ENCODE measurements at regions not wholly inside any gene's neighbourhood (a gene's known extent, or its start where the extent isn't known, plus 50 kb on each side); places are given as distances from the start of the nearest gene placed in this dataset.
"Not testable (repeated sequence)": the region's sequence is repeated elsewhere in the genome, so short reads cannot be mapped to it uniquely, and the experiment has no call there.

- no peak for DNase-seq (ENCODE audit: low spot score)
Measured at GRCh38 chr4:131411393-131411792, 1737.7 kb upstream of the PCDH10 start.

GRCh38 chr4:131419147-131419546 is 1729.9 kb upstream of the PCDH10 start:
- no peak for DNase-seq (ENCODE audit: low spot score)

- DNase-seq (ENCODE audit: low spot score), result no peak
Measured at GRCh38 chr4:131426023-131426758, 1722.9 kb upstream of the PCDH10 start.

- DNase-seq (ENCODE audit: low spot score), result no peak
Measured at GRCh38 chr4:131427000-131427399, 1722.1 kb upstream of the PCDH10 start.

GRCh38 chr4:131430302-131430701 is 1718.8 kb upstream of the PCDH10 start:
- no peak for DNase-seq (ENCODE audit: low spot score)

- DNase-seq (ENCODE audit: low spot score), result no peak
Measured at GRCh38 chr4:131441004-131441688, 1707.9 kb upstream of the PCDH10 start.

GRCh38 chr4:131447883-131448282 is 1701.2 kb upstream of the PCDH10 start:
- DNase-seq (ENCODE audit: low spot score), result no peak

GRCh38 chr4:131450572-131451209 is 1698.4 kb upstream of the PCDH10 start:
- DNase-seq (ENCODE audit: low spot score), result no peak

- no peak for DNase-seq (ENCODE audit: low spot score)
Measured at GRCh38 chr4:131459430-131460101, 1689.5 kb upstream of the PCDH10 start.

GRCh38 chr4:131470360-131470759 is 1678.7 kb upstream of the PCDH10 start:
- DNase-seq (ENCODE audit: low spot score), result no peak

GRCh38 chr4:131488772-131489171 is 1660.3 kb upstream of the PCDH10 start:
- DNase-seq (ENCODE audit: low spot score), result no peak

GRCh38 chr4:131496211-131496610 is 1652.9 kb upstream of the PCDH10 start:
- not testable (repeated sequence) for DNase-seq (ENCODE audit: low spot score)

GRCh38 chr4:131499141-131499873 is 1649.8 kb upstream of the PCDH10 start:
- no peak for DNase-seq (ENCODE audit: low spot score)

- no peak for DNase-seq (ENCODE audit: low spot score)
Measured at GRCh38 chr4:131509521-131509920, 1639.6 kb upstream of the PCDH10 start.

- DNase-seq (ENCODE audit: low spot score), result no peak
Measured at GRCh38 chr4:131526686-131527085, 1622.4 kb upstream of the PCDH10 start.

- DNase-seq (ENCODE audit: low spot score), result no peak
Measured at GRCh38 chr4:131531087-131531486, 1618.0 kb upstream of the PCDH10 start.

GRCh38 chr4:131534944-131535645 is 1614.0 kb upstream of the PCDH10 start:
- DNase-seq (ENCODE audit: low spot score), result no peak

GRCh38 chr4:131540256-131540655 is 1608.8 kb upstream of the PCDH10 start:
- DNase-seq (ENCODE audit: low spot score), result no peak

GRCh38 chr4:131547506-131547981 is 1601.5 kb upstream of the PCDH10 start:
- DNase-seq (ENCODE audit: low spot score), result no peak

GRCh38 chr4:131551306-131551705 is 1597.8 kb upstream of the PCDH10 start:
- DNase-seq (ENCODE audit: low spot score), result no peak

Data from mesenteric fat pad (tissue), 1 donor.